ENCODE measurements at regions not wholly inside any gene's neighbourhood (a gene's known extent, or its start where the extent isn't known, plus 50 kb on each side); places are given as distances from the start of the nearest gene placed in this dataset.

DNA sequence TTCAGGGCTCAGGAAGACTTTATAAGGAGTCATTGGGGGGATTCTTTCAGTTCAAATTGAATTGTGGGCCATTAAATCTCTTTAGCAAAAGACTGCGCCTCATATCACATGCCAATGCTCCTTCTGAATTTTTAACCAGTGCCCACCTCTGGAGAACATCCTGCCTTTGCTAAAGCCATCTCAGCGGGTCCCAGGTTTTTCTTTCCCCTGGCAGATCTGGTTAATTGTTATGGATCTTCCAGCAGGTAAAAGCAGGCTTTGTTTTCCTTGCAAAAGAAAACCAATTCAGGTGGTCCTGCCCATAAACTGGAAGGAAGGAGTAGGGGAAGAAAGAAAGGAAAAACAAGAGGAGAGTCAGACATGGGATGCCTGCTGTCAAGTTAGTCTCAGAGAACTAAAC lies 298.2 kb downstream of the LRFN2 start:
- Histone ChIP-seq H3K4me3 (ENCODE audit: low read depth, low read length) (no peak overlapping the region), H3K27ac (no peak overlapping the region), H3K27me3 (replicated peaks) (no peaks in the 10 kb centered on the region), H3K36me3 (replicated peaks) (no peaks in the 10 kb centered on the region)
- no peak for DNase-seq
- TF ChIP-seq, protein P1, sequence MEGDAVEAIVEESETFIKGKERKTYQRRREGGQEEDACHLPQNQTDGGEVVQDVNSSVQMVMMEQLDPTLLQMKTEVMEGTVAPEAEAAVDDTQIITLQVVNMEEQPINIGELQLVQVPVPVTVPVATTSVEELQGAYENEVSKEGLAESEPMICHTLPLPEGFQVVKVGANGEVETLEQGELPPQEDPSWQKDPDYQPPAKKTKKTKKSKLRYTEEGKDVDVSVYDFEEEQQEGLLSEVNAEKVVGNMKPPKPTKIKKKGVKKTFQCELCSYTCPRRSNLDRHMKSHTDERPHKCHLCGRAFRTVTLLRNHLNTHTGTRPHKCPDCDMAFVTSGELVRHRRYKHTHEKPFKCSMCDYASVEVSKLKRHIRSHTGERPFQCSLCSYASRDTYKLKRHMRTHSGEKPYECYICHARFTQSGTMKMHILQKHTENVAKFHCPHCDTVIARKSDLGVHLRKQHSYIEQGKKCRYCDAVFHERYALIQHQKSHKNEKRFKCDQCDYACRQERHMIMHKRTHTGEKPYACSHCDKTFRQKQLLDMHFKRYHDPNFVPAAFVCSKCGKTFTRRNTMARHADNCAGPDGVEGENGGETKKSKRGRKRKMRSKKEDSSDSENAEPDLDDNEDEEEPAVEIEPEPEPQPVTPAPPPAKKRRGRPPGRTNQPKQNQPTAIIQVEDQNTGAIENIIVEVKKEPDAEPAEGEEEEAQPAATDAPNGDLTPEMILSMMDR (IDR thresholded peaks at IDR 0.05; ENCODE audit: low read depth, low read length, missing control alignments) = no peak
- in situ Hi-C loops (cut with HindIII; ENCODE audit: low pct_ligation_motif_present, low sequenced_read_pairs) = no loop called here

DNA sequence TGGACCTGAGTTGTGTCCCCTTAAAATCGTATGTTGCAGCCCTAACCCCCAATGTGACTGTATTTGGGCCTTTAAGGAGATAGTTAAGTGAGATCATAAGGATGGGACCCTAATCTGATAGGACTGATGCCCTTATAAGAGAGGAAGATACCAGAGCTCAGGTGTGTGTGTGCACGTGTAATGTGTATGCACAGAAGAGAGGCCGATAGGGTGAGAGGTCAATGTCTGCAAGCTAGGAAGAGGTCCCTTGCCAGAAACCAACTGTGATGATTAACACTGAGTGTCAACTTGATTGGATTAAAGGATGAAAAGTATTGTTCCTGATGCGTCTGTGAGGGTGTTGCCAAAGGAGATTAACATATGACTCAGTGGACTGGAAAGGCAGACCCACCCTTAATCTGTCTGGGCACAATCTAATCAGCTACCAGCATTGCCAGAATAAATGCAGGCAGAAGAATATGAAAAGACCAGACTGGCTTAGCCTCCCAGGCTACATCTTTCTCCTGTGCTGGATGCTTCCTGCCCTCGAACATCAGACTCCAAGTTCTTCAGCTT lies 299.8 kb downstream of the LRFN2 start:
- Histone ChIP-seq H3K27ac (no peak overlapping the region), H3K27me3 (replicated peaks) (no peaks in the 10 kb centered on the region), H3K4me3 (ENCODE audit: low read depth, low read length) (no peak overlapping the region), H3K36me3 (replicated peaks) (no peaks in the 10 kb centered on the region)
- no peak for DNase-seq
- in situ Hi-C loops (cut with HindIII; ENCODE audit: low pct_ligation_motif_present, low sequenced_read_pairs) = no loop called here
- TF ChIP-seq, protein P1 (IDR thresholded peaks at IDR 0.05; ENCODE audit: low read depth, low read length, missing control alignments) = no peak

DNA sequence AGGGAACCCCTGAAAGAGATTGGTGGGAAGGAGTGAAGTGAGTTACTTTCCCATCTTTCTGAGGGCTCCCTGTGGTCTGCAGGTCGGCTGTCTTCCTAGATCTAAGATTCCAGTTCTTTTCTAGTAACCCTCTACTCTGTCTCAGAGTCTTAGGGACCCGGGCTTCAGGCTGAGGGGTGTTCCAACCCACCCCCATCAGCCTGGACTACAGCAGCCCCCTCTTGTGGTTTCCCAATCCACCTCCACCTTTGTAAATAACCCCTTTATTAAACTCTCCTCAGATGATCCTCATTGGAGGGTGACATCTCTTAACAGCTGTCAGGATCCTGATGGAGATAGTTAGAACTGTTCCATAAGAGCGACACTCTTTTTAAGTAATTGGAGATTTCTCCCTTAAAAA lies 300.4 kb downstream of the LRFN2 start:
- Histone ChIP-seq H3K27ac (no peak overlapping the region), H3K27me3 (replicated peaks) (no peaks in the 10 kb centered on the region), H3K4me3 (ENCODE audit: low read depth, low read length) (no peak overlapping the region), H3K36me3 (replicated peaks) (no peaks in the 10 kb centered on the region)
- DNase-seq = no peak
- in situ Hi-C loops (cut with HindIII; ENCODE audit: low pct_ligation_motif_present, low sequenced_read_pairs) = no loop called here
- TF ChIP-seq, protein P1 (IDR thresholded peaks at IDR 0.05; ENCODE audit: low read depth, low read length, missing control alignments) = no peak

DNA sequence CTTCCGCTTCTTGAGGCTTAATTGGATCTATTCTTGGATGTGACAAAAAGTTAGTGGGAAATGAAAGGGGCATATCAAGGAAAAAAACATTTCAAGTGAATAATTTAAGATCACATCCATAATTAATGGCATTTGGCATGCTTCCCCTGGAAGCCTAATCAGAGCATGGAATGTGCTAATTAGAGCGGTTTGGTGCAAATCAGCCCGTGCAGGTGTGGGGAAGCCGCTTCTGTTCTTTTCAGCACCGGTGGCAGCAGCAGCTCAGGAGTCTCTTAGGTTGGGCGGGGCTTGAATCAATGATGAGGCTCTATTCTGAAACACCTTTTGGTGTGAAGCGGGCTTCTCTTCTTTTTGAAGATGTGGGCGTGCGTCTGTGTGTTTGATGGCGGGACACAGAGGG lies 301.2 kb downstream of the LRFN2 start:
- no peaks in the 10 kb centered on the region for H3K36me3 ChIP-seq (replicated peaks)
- H3K4me3 ChIP-seq (ENCODE audit: low read depth, low read length) = no peak overlapping the region
- TF ChIP-seq, protein P1 (IDR thresholded peaks at IDR 0.05; ENCODE audit: low read depth, low read length, missing control alignments) = no peak
- no peak overlapping the region for H3K27ac ChIP-seq
- no peak for DNase-seq
- in situ Hi-C loops (cut with HindIII; ENCODE audit: low pct_ligation_motif_present, low sequenced_read_pairs) = no loop called here
- H3K27me3 ChIP-seq (replicated peaks) = no peaks in the 10 kb centered on the region

DNA sequence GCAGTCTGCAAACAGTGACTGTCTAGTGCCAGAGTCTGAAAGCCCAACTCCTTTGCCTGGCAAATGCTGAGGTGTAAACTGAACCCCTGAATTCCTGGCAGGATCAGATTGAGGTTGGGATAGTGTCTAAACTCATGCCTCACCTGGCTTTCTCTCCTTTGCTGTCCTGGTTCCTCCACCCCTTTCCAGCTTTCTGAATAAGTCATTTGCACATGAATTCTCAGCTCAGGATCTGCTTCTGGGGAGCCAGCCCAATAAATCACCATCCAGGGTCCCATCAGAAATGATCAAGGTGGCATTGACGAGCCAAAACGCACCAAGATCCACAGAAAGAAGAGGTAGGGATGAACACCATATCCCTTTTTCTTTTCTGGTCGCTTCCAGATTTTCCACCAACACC lies 301.6 kb downstream of the LRFN2 start:
- TF ChIP-seq, protein P1 (IDR thresholded peaks at IDR 0.05; ENCODE audit: low read depth, low read length, missing control alignments) = no peak
- no peak overlapping the region for H3K27ac ChIP-seq
- no peak for DNase-seq
- H3K4me3 ChIP-seq (ENCODE audit: low read depth, low read length) = no peak overlapping the region
- H3K27me3 ChIP-seq (replicated peaks) = no peaks in the 10 kb centered on the region
- in situ Hi-C loops (cut with HindIII; ENCODE audit: low pct_ligation_motif_present, low sequenced_read_pairs) = no loop called here
- no peaks in the 10 kb centered on the region for H3K36me3 ChIP-seq (replicated peaks)

DNA sequence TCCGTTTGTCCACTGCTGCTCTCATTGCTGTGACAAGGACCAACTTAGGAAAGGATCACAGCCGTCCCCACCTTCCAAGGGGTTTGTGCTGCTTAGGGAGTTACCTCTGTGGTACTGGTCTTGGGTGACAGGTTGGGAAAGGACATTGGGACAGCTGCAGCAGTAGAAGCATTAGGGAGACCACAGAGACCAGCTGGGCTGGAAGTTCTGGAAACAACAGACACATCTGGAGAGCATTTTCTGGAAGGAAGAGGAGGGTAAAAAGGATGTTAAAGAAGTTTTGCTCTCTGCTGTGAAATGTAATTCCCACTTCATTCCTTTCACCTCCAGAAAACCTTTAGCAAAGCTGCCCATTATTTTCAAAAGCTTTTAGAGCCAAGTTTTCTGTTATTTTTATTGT lies 304.2 kb downstream of the LRFN2 start:
- TF ChIP-seq, protein P1 (IDR thresholded peaks at IDR 0.05; ENCODE audit: low read depth, low read length, missing control alignments) = no peak
- H3K27ac ChIP-seq = no peak overlapping the region
- no peak overlapping the region for H3K4me3 ChIP-seq (ENCODE audit: low read depth, low read length)
- no peak for DNase-seq
- no peaks in the 10 kb centered on the region for H3K27me3 ChIP-seq (replicated peaks)
- in situ Hi-C loops (cut with HindIII; ENCODE audit: low pct_ligation_motif_present, low sequenced_read_pairs) = no loop called here
- H3K36me3 ChIP-seq (replicated peaks) = no peaks in the 10 kb centered on the region

Data from brain microvascular endothelial cell (primary cell).